Smooth muscle cell (in vitro differentiated cells): ENCODE measurements at regions not wholly inside any gene's neighbourhood (a gene's known extent, or its start where the extent isn't known, plus 50 kb on each side); places are given as distances from the start of the nearest gene placed in this dataset.
A peak's percentile ranks its signal among the peaks of the same experiment; 100 is the strongest.

ENCODE experiments used
- DNase-seq: peaks from one replicate; lab custom pipeline; 2025; ENCODE audit not compliant: unreplicated experiment; lab: John Stamatoyannopoulos, UW
- H2AFZ ChIP-seq: fragments of 200-600 bp; sonication (generic); 2 replicates; pipeline ENCODE4 v1.6.0; 2016; ENCODE audit warnings: antibody characterized with exemption, low read depth, mild to moderate bottlenecking
- H3F3A ChIP-seq: fragments of 200-600 bp; sonication (generic); 2 replicates; pipeline ENCODE4 v1.6.0; 2017; ENCODE audit warnings: antibody characterized with exemption, low read depth
- H3K27ac ChIP-seq: fragments of 200-600 bp; sonication (generic); 2 replicates; pipeline ENCODE4 v1.5.1; 2016; ENCODE audit warnings: low read depth, mild to moderate bottlenecking
- H3K27me3 ChIP-seq: fragments of 200-600 bp; sonication (generic); 2 replicates; pipeline ENCODE4 v1.6.1; 2016; ENCODE audit warnings: low read depth, mild to moderate bottlenecking
- H3K36me3 ChIP-seq: fragments of 200-600 bp; sonication (generic); 2 replicates; pipeline ENCODE4 v1.5.1; 2016; ENCODE audit warnings: low read depth
- H3K4me1 ChIP-seq: fragments of 200-600 bp; sonication (generic); 2 replicates; pipeline ENCODE4 v1.5.1; 2016; ENCODE audit warnings: low read depth
- H3K4me2 ChIP-seq: fragments of 200-600 bp; sonication (generic); 2 replicates; pipeline ENCODE4 v1.6.0; 2016; ENCODE audit warnings: mild to moderate bottlenecking
- H3K4me3 ChIP-seq: fragments of 200-600 bp; sonication (generic); 2 replicates; pipeline ENCODE4 v1.5.1; 2016; ENCODE audit warnings: mild to moderate bottlenecking
- H3K79me2 ChIP-seq: fragments of 200-600 bp; sonication (generic); 2 replicates; pipeline ENCODE4 v1.6.0; 2016; ENCODE audit warnings: low read depth, mild to moderate bottlenecking
- H3K9ac ChIP-seq: fragments of 200-600 bp; sonication (generic); 2 replicates; pipeline ENCODE4 v1.6.0; 2016; ENCODE audit warnings: low read depth
- H3K9me3 ChIP-seq: fragments of 200-600 bp; sonication (generic); replicated peaks from 2 replicates; pipeline ENCODE4 v1.5.1; 2016; ENCODE audit warnings: low read depth
- H4K20me1 ChIP-seq: fragments of 200-600 bp; sonication (generic); 2 replicates; pipeline ENCODE4 v1.6.0; 2016; ENCODE audit warnings: low read depth
- WGBS: methylation state at CpG from one replicate; pipeline ENCODE4 v1.1.7; 2016; ENCODE audit warnings: low lambda C conversion rate; 5-methylcytosine and 5-hydroxymethylcytosine counted together
- TF ChIP-seq, protein P1 (sequence below): fragments of 200-600 bp; sonication (generic); IDR thresholded peaks from 2 replicates; pipeline ENCODE4 v1.5.1; 2017; ENCODE audit warnings: borderline replicate concordance, mild to moderate bottlenecking, antibody characterized with exemption; ENCODE audit not compliant: insufficient read depth, poor library complexity, severe bottlenecking

DNA sequence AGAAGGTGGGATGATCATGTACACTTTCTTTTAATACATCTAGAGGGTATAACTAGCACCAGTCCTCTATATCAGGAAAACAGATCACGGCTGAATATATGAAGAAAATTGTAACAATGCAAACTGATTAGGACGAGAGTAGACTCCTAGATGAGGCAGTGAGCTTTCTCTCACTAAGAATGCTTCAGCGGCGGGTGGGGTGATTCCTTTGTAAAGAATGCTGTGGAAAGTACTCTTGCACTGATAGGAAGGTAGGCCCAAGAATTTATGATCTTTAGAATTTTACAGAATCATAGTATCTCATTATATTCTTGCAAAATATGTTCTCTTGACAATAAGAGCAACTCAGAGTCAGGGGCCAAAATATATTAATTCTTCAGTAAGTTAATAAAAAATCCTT lies 133.0 kb downstream of the LMNTD1 start:
- TF ChIP-seq, protein P1, sequence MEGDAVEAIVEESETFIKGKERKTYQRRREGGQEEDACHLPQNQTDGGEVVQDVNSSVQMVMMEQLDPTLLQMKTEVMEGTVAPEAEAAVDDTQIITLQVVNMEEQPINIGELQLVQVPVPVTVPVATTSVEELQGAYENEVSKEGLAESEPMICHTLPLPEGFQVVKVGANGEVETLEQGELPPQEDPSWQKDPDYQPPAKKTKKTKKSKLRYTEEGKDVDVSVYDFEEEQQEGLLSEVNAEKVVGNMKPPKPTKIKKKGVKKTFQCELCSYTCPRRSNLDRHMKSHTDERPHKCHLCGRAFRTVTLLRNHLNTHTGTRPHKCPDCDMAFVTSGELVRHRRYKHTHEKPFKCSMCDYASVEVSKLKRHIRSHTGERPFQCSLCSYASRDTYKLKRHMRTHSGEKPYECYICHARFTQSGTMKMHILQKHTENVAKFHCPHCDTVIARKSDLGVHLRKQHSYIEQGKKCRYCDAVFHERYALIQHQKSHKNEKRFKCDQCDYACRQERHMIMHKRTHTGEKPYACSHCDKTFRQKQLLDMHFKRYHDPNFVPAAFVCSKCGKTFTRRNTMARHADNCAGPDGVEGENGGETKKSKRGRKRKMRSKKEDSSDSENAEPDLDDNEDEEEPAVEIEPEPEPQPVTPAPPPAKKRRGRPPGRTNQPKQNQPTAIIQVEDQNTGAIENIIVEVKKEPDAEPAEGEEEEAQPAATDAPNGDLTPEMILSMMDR = no peak
- H3K9me3 ChIP-seq = no peaks in the 10 kb centered on the region
- H2AFZ ChIP-seq = peak overlapping the region; percentile 8
- H3K9ac ChIP-seq = no peak overlapping the region
- H3K27me3 ChIP-seq = no peaks in the 10 kb centered on the region
- H3K4me2 ChIP-seq = no peak overlapping the region
- no peak overlapping the region for H3K27ac ChIP-seq
- H3K4me3 ChIP-seq = no peak overlapping the region
- H4K20me1 ChIP-seq = no peaks in the 10 kb centered on the region
- WGBS = 65% methylated on average over 4 of the region's 4 CpGs
- H3K4me1 ChIP-seq = no peaks in the 10 kb centered on the region
- DNase-seq = no peak
- no peaks in the 10 kb centered on the region for H3K79me2 ChIP-seq
- H3K36me3 ChIP-seq = no peaks in the 10 kb centered on the region
- no peaks in the 10 kb centered on the region for H3F3A ChIP-seq

DNA sequence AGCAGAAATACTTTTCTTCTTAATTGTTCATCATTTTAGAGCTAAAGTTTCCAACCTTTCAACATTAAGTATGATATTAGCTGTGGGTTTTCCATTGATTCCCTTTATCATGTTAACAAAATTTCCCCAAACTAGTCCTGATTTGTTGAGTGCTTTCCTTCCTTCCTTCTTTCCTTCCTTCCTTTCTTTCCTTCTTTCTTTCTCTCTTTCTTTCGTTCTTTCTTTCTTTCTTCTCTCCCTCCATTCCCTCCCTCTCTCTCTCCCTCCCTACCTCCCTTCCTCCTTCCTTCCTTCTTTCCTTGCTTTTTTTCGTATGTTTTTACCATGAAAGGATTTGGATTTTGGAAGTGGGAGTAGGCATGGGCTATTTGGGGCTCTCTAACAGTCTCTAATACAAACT lies 133.5 kb downstream of the LMNTD1 start:
- H3K79me2 ChIP-seq = no peaks in the 10 kb centered on the region
- WGBS = 68% methylated on average over 2 of the region's 2 CpGs
- H3F3A ChIP-seq = no peaks in the 10 kb centered on the region
- no peak overlapping the region for H3K27ac ChIP-seq
- H3K4me2 ChIP-seq = no peak overlapping the region
- no peak overlapping the region for H3K9ac ChIP-seq
- H3K27me3 ChIP-seq = no peaks in the 10 kb centered on the region
- H4K20me1 ChIP-seq = no peaks in the 10 kb centered on the region
- no peaks in the 10 kb centered on the region for H3K36me3 ChIP-seq
- H3K4me3 ChIP-seq = no peak overlapping the region
- no peaks in the 10 kb centered on the region for H3K9me3 ChIP-seq
- DNase-seq = no peak
- H3K4me1 ChIP-seq = no peaks in the 10 kb centered on the region
- TF ChIP-seq, protein P1 = no peak
- peak overlapping the region; percentile 8 for H2AFZ ChIP-seq

DNA sequence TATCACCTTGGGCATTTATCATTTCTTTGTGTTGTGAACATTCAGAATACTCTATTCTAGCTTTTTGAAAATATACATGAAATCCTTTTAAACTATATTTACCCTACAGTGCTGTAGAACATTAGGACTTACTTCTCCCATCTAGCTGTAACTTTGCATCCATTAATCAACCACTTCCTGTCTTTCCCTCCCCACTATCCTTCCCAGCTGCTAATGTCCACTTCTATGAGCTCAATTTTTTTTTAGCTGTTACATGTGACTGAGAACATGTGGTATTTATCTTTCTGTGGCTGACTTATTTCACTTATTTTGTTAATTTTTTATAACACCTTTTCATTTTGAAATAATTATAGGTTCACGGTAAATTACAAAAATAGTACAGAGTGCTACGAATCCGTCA lies 136.0 kb downstream of the LMNTD1 start:
- Histone ChIP-seq H3K4me3 (no peak overlapping the region), H2AFZ (no peak overlapping the region), H3K27ac (no peak overlapping the region), H3K4me1 (no peaks in the 10 kb centered on the region), H3F3A (no peaks in the 10 kb centered on the region), H3K79me2 (no peaks in the 10 kb centered on the region), H3K4me2 (no peak overlapping the region), H3K9ac (no peak overlapping the region), H3K27me3 (no peaks in the 10 kb centered on the region), H4K20me1 (no peaks in the 10 kb centered on the region), H3K36me3 (no peaks in the 10 kb centered on the region), H3K9me3 (no peaks in the 10 kb centered on the region)
- no peak for DNase-seq
- TF ChIP-seq, protein P1 = no peak
- 97% methylated on average over 3 of the region's 3 CpGs for WGBS

DNA sequence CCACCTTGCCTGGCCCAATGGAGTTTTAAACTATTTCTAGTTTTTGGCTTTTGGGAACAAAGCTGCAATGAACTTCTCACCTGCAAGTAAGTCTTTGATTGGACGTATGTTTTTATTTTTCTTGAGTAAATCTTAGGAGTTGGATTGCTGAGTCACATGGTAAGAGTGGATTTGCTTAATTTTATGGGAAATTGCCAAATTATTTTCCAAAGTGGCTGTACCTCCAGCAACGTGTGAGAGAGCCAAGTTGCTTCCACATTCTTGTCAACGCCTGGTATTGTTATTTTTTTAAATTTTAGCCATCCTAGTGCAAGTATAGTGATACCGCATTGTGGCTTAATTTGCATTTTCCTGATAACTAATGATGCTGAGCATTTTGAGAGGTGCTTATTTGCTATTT lies 136.6 kb downstream of the LMNTD1 start:
- H3K4me3 ChIP-seq = no peak overlapping the region
- WGBS = 83% methylated on average over 4 of the region's 4 CpGs
- no peak overlapping the region for H3K4me2 ChIP-seq
- DNase-seq = no peak
- TF ChIP-seq, protein P1 = no peak
- H4K20me1 ChIP-seq = no peaks in the 10 kb centered on the region
- H3K9ac ChIP-seq = no peak overlapping the region
- no peak overlapping the region for H2AFZ ChIP-seq
- H3K79me2 ChIP-seq = no peaks in the 10 kb centered on the region
- no peaks in the 10 kb centered on the region for H3K4me1 ChIP-seq
- H3K9me3 ChIP-seq = no peaks in the 10 kb centered on the region
- no peaks in the 10 kb centered on the region for H3F3A ChIP-seq
- H3K36me3 ChIP-seq = no peaks in the 10 kb centered on the region
- no peaks in the 10 kb centered on the region for H3K27me3 ChIP-seq
- H3K27ac ChIP-seq = no peak overlapping the region
